SK-N-SH (cell line): ENCODE measurements at regions not wholly inside any gene's neighbourhood (a gene's known extent, or its start where the extent isn't known, plus 50 kb on each side); places are given as distances from the start of the nearest gene placed in this dataset.

Experiments used
- CTCF ChIA-PET: fragments of 300-600, 350-600 bp; formaldehyde crosslinking; extraction: SDS; loops from one replicate; lab custom pipeline; 2021; lab: Yijun Ruan, JAX
- POLR2A ChIA-PET: fragments of 350-600 bp; sonication (Branson Sonifier 250); formaldehyde crosslinking; extraction: SDS; loops from one replicate; lab custom pipeline; 2020; ENCODE audit warnings: antibody characterized with exemption, inconsistent platforms; lab: Yijun Ruan, JAX
- DNase-seq: peaks from one replicate; pipeline ENCODE4 v3.0.0; 2012
- H2AFZ ChIP-seq: fragments of 200-600 bp; sonication (generic); 2 replicates; pipeline ENCODE4 v1.8.1; 2016; ENCODE audit warnings: antibody characterized with exemption, mild to moderate bottlenecking, low read depth
- H3F3A ChIP-seq: fragments of 200-600 bp; sonication (generic); replicated peaks from 2 replicates; pipeline ENCODE3; 2016; ENCODE audit warnings: antibody characterized with exemption, mild to moderate bottlenecking; ENCODE audit not compliant: insufficient read depth
- H3K27ac ChIP-seq, 2 experiments: fragments of 200-500 bp in 1 of 2; fragments of 200-600 bp in 1 of 2; sonication (Bioruptor generic) in 1 of 2; sonication (generic), shearing (Covaris generic) in 1 of 2; 2 replicates each; pipeline versions ENCODE4 v1.5.1 to v1.6.1; 2014 to 2016; ENCODE audit warnings: low read depth in 2 of 2, inconsistent platforms in 1 of 2, low read length in 1 of 2, mild to moderate bottlenecking in 1 of 2, mixed read lengths in 1 of 2
- H3K27me3 ChIP-seq: fragments of 200-600 bp; sonication (generic), shearing (Covaris generic); 2 replicates; pipeline ENCODE4 v1.6.1; 2016; ENCODE audit warnings: mixed run types; ENCODE audit not compliant: insufficient read depth
- H3K36me3 ChIP-seq, 2 experiments: fragments of 200-500 bp in 1 of 2; fragments of 200-600 bp in 1 of 2; sonication (Bioruptor generic) in 1 of 2; sonication (generic) in 1 of 2; replicated peaks in 1 of 2; 2 replicates each; pipeline versions ENCODE3 to v1.5.1; 2014 to 2016; ENCODE audit warnings: low read length in 1 of 2, mild to moderate bottlenecking in 1 of 2; ENCODE audit not compliant: insufficient read depth in 2 of 2, control insufficient read depth in 1 of 2
- H3K4me1 ChIP-seq, 2 experiments: fragments of 200-500 bp in 1 of 2; fragments of 200-600 bp in 1 of 2; sonication (Bioruptor generic) in 1 of 2; sonication (generic), shearing (Covaris generic) in 1 of 2; 2 replicates each; pipeline versions ENCODE4 v1.5.1 to v1.6.1; 2014 to 2016; ENCODE audit warnings: low read depth in 1 of 2, low read length in 1 of 2, mixed run types in 1 of 2; ENCODE audit not compliant: insufficient read depth in 2 of 2, control insufficient read depth in 1 of 2
- H3K4me2 ChIP-seq: fragments of 200-600 bp; sonication (generic), shearing (Covaris generic); 2 replicates; pipeline ENCODE4 v1.6.1; 2017; ENCODE audit warnings: mixed run types
- H3K4me3 ChIP-seq, 2 experiments: fragments of 200-500 bp in 1 of 2; fragments of 200-600 bp in 1 of 2; sonication (Bioruptor generic) in 1 of 2; sonication (generic), shearing (Covaris generic) in 1 of 2; 2 replicates each; pipeline versions ENCODE4 v1.5.1 to v1.8.1; 2014 to 2016; ENCODE audit warnings: low read depth in 2 of 2, inconsistent platforms in 1 of 2, low read length in 1 of 2, mild to moderate bottlenecking in 1 of 2, mixed read lengths in 1 of 2, moderate library complexity in 1 of 2
- H3K79me2 ChIP-seq: fragments of 200-600 bp; sonication (generic); 2 replicates; pipeline ENCODE4 v1.8.1; 2017; ENCODE audit warnings: mild to moderate bottlenecking; ENCODE audit not compliant: insufficient read depth
- H3K9ac ChIP-seq: fragments of 200-600 bp; sonication (generic); 2 replicates; pipeline ENCODE4 v1.6.1; 2017; ENCODE audit warnings: mixed run types
- H3K9me2 ChIP-seq: fragments of 200-600 bp; sonication (generic); 2 replicates; pipeline ENCODE4 v1.6.1; 2017; ENCODE audit warnings: mixed run types
- H3K9me3 ChIP-seq: fragments of 200-600 bp; sonication (generic); 2 replicates; pipeline ENCODE4 v1.6.1; 2017; ENCODE audit warnings: mixed run types, mild to moderate bottlenecking, moderate library complexity
- H4K20me1 ChIP-seq: fragments of 200-600 bp; sonication (generic); 2 replicates; pipeline ENCODE4 v1.6.1; 2017; ENCODE audit warnings: mild to moderate bottlenecking, mixed run types; ENCODE audit not compliant: insufficient read depth
- CHD2 ChIP-seq: fragments of 150-350 bp; IDR thresholded peaks from 2 replicates; pipeline ENCODE4 v1.6.1; 2018; ENCODE audit warnings: low read length; ENCODE audit not compliant: partially characterized antibody
- FOXJ3 ChIP-seq: sonication (generic); formaldehyde crosslinking; IDR thresholded peaks from 2 replicates; pipeline ENCODE4 v1.5.1; 2020; ENCODE audit warnings: mild to moderate bottlenecking, missing genetic modification reagents
- GABPA ChIP-seq: IDR thresholded peaks from 2 replicates; pipeline ENCODE4 v1.4.0; 2012; ENCODE audit warnings: low read depth, mild to moderate bottlenecking
- GATA2 ChIP-seq: sonication (generic); formaldehyde crosslinking; IDR thresholded peaks from 2 replicates; pipeline ENCODE4 v1.5.0; 2020; ENCODE audit warnings: mild to moderate bottlenecking, missing genetic modification reagents
- MAX ChIP-seq: IDR thresholded peaks from 2 replicates; pipeline ENCODE4 v1.4.0; 2012; ENCODE audit warnings: low read depth
- MXI1 ChIP-seq: IDR thresholded peaks from 2 replicates; pipeline ENCODE4 v1.6.1; 2012; ENCODE audit warnings: mild to moderate bottlenecking, low read depth, low read length, improper control_type of control experiment
- NRF1 ChIP-seq: IDR thresholded peaks from 2 replicates; pipeline ENCODE4 v1.6.1; 2012; ENCODE audit warnings: low read depth, mild to moderate bottlenecking, low read length
- REST ChIP-seq: IDR thresholded peaks from 2 replicates; pipeline ENCODE4 v1.6.1; 2012; ENCODE audit warnings: mild to moderate bottlenecking, low read depth, low read length, moderate library complexity
- RFX5 ChIP-seq: IDR thresholded peaks from 2 replicates; pipeline ENCODE4 v1.6.1; 2012; ENCODE audit warnings: mild to moderate bottlenecking, improper control_type of control experiment, low read length
- SMC3 ChIP-seq: IDR thresholded peaks from 2 replicates; pipeline ENCODE4 v1.6.1; 2012; ENCODE audit warnings: low read depth, low read length, improper control_type of control experiment
- YY1 ChIP-seq: IDR thresholded peaks from 2 replicates; pipeline ENCODE4 v1.4.0; 2012; ENCODE audit warnings: low read depth, mild to moderate bottlenecking
- WGBS: methylation state at CpG from one replicate; pipeline ENCODE4 v1.1.6; 2017; ENCODE audit warnings: low lambda C conversion rate; 5-methylcytosine and 5-hydroxymethylcytosine counted together
- TF ChIP-seq, protein P1 (sequence below): IDR thresholded peaks from 2 replicates; pipeline ENCODE4 v1.4.0; 2012; ENCODE audit warnings: low read depth, borderline replicate concordance

GRCh38 chr12:127145929-127146789 is 1120.8 kb upstream of the TMEM132C start:
- TF ChIP-seq REST (no peak), FOXJ3 (CRISPR knock-in tag) (no peak), GABPA (no peak), CHD2 (peak; percentile 12), GATA2 (no peak), RFX5 (no peak), MXI1 (0 out of 2 replicates have a peak, but pooled peaks have one; percentile 25), NRF1 (peak; percentile 72), MAX (0 out of 2 replicates have a peak, but pooled peaks have one; percentile 38), SMC3 (no peak), YY1 (no peak)
- TF ChIP-seq, protein P1, sequence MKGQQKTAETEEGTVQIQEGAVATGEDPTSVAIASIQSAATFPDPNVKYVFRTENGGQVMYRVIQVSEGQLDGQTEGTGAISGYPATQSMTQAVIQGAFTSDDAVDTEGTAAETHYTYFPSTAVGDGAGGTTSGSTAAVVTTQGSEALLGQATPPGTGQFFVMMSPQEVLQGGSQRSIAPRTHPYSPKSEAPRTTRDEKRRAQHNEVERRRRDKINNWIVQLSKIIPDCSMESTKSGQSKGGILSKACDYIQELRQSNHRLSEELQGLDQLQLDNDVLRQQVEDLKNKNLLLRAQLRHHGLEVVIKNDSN = no peak
- TF ChIP-seq, all 33 proteins: peak for 4
- Histone ChIP-seq H3K27ac (peak overlapping the region in 1 of 2 experiments; percentile 83; a peak in 1 of 4 replicates), H3K27me3 (no peaks in the 10 kb centered on the region), H4K20me1 (no peaks in the 10 kb centered on the region), H2AFZ (peak overlapping the region; percentile 48; the same call in 1 of the 2 replicates), H3K9me2 (no peaks in the 10 kb centered on the region), H3K4me1 (peaks cover 0 to 3% of the 10 kb centered on the region in 2 experiments; a peak in 1 of 4 replicates), H3K9ac (peak overlapping the region; percentile 47; the same call in 1 of the 2 replicates), H3K79me2 (no peaks in the 10 kb centered on the region), H3K4me2 (peak overlapping the region; percentile 17), H3K36me3 (no peaks in the 10 kb centered on the region), H3K9me3 (no peaks in the 10 kb centered on the region), H3F3A (no peaks in the 10 kb centered on the region), H3K4me3 (peak overlapping the region; percentile 55 to 59)
- CTCF ChIA-PET = interaction anchor here (0.6 to 1.1 kb wide), 2 partner anchors 37 kb away, joined by 4 to 7 read pairs; no protein-coding TSS in a partner anchor
- POLR2A ChIA-PET = interaction anchor here (1.0 to 1.4 kb wide), 2 partner anchors 20 to 78 kb away, joined by 3 to 8 read pairs; no protein-coding TSS in a partner anchor
- DNase-seq = peak; percentile 98
- WGBS = 15% methylated on average over 30 of the region's 85 CpGs
